HL-60 (cell line): ENCODE measurements at regions not wholly inside any gene's neighbourhood (a gene's known extent, or its start where the extent isn't known, plus 50 kb on each side); places are given as distances from the start of the nearest gene placed in this dataset.

Experiments used
- DNase-seq, 2 experiments: peaks; one replicate each; pipeline ENCODE4 v3.0.0-alpha.2; 2010 to 2020; ENCODE audit warnings: low read depth in 1 of 2, low spot score in 1 of 2
- H3K27ac ChIP-seq: fragments of 250-450 bp; sonication (Bioruptor Pico); replicated peaks from 2 replicates; pipeline ENCODE4 v1.5.1; 2020; ENCODE audit warnings: mild to moderate bottlenecking, moderate library complexity
- H3K27me3 ChIP-seq: fragments of 250-450 bp; sonication (Bioruptor Pico); 2 replicates; pipeline ENCODE4 v1.5.1; 2021; ENCODE audit warnings: mild to moderate bottlenecking, moderate library complexity; ENCODE audit not compliant: insufficient read depth, poor library complexity, severe bottlenecking
- H3K4me3 ChIP-seq: replicated peaks from 2 replicates; pipeline ENCODE4 v1.5.1; 2011; ENCODE audit warnings: mild to moderate bottlenecking, control low read depth, low read length; ENCODE audit not compliant: insufficient read depth
- CTCF ChIP-seq: IDR thresholded peaks from one replicate; pipeline ENCODE4 v1.5.1; 2011; ENCODE audit warnings: low read length, control low read depth, inconsistent platforms; ENCODE audit not compliant: insufficient read depth
- GABPA ChIP-seq: IDR thresholded peaks from 2 replicates; pipeline ENCODE4 v1.6.1; 2012; ENCODE audit warnings: low read depth
- POLR2AphosphoS5 ChIP-seq: IDR thresholded peaks from 2 replicates; pipeline ENCODE4 v1.6.1; 2012; ENCODE audit warnings: low read depth
- REST ChIP-seq: IDR thresholded peaks from 2 replicates; pipeline ENCODE4 v1.6.1; 2012; ENCODE audit warnings: low read depth; ENCODE audit not compliant: insufficient replicate concordance
- SPI1 ChIP-seq: IDR thresholded peaks from 2 replicates; pipeline ENCODE4 v1.6.1; 2012; ENCODE audit warnings: low read depth, mild to moderate bottlenecking, borderline replicate concordance

DNA sequence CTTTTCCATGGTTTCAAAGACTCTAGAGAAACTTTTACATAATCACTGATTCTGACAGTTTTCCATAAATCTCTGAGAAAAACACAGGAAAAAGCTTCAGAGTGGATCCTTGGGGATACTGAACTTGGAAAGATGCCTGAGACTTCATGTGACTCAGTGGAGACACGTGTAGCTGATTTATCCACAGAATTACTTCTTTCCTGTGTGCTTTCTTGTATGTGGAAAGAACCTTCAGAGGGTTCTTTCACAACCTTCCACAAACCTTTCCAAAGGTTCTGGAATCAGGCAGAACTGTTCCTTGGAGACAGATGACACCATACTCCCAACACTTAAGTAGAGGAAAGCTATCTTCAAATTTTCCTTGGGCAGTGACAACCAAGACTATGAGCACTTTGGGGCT lies 207.2 kb downstream of the RND3 start:
- DNase-seq = no peak
- no peak overlapping the region for H3K27ac ChIP-seq
- TF ChIP-seq POLR2AphosphoS5 = no peak
- TF ChIP-seq REST = no peak
- TF ChIP-seq CTCF = no peak
- TF ChIP-seq SPI1 = no peak
- no peak for TF ChIP-seq GABPA
- H3K4me3 ChIP-seq = no peak overlapping the region
- H3K27me3 ChIP-seq = no peaks in the 10 kb centered on the region

- Histone ChIP-seq H3K27me3 (no peaks in the 10 kb centered on the region), H3K27ac (no peak overlapping the region), H3K4me3 (no peak overlapping the region)
- no peak for DNase-seq
- no peak for TF ChIP-seq REST
These were observed 207.8 kb downstream of the RND3 start for GRCh38 chr2:150279686-150280085.

- no peak for DNase-seq
- H3K4me3 ChIP-seq = no peak overlapping the region
- no peaks in the 10 kb centered on the region for H3K27me3 ChIP-seq
- no peak overlapping the region for H3K27ac ChIP-seq
- TF ChIP-seq SPI1 = no peak
- TF ChIP-seq CTCF = no peak
- no peak for TF ChIP-seq GABPA
- no peak for TF ChIP-seq REST
- TF ChIP-seq POLR2AphosphoS5 = no peak
These were observed 210.7 kb downstream of the RND3 start for GRCh38 chr2:150276737-150277136.

DNA sequence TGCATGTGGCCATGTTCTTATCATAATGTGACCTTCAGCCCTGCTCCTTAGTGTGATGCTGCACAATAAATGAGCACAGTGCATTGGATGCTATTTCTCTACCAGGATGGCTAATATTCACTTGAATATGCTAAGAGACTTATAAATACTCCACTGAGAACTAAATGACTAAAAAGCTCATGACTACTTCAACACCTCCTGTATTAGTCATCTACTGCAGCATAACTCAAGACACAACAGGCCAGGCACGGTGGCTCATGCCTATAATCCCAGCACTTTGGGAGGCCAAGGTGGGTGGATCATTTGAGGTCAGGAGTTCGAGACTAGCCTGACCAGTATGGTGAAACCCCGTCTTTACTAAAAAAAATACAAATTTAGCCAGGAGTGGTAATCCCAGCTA lies 213.4 kb downstream of the RND3 start:
- DNase-seq = no peak
- Histone ChIP-seq H3K27ac (no peak overlapping the region), H3K27me3 (no peaks in the 10 kb centered on the region), H3K4me3 (no peak overlapping the region)
- TF ChIP-seq REST (no peak), GABPA (no peak), CTCF (no peak), SPI1 (no peak), POLR2AphosphoS5 (no peak)
